DOHH2 (cell line): ENCODE measurements at regions not wholly inside any gene's neighbourhood (a gene's known extent, or its start where the extent isn't known, plus 50 kb on each side); places are given as distances from the start of the nearest gene placed in this dataset.

Experiments used
- H3F3A ChIP-seq: fragments of 200-600 bp; sonication (generic), shearing (Covaris generic); 2 replicates; pipeline ENCODE4 v1.6.0; 2016; ENCODE audit warnings: antibody characterized with exemption, mild to moderate bottlenecking; ENCODE audit not compliant: control insufficient read depth, insufficient read depth
- H3K27ac ChIP-seq: fragments of 200-600 bp; sonication (generic); 2 replicates; pipeline ENCODE4 v1.5.1; 2014; ENCODE audit warnings: low read depth, mild to moderate bottlenecking, low read length, moderate library complexity
- H3K27me3 ChIP-seq: fragments of 200-600 bp; sonication (generic); 2 replicates; pipeline ENCODE4 v1.6.1; 2014; ENCODE audit warnings: mild to moderate bottlenecking, low read length, mixed read lengths; ENCODE audit not compliant: control insufficient read depth
- H3K36me3 ChIP-seq: fragments of 200-600 bp; sonication (generic); 2 replicates; pipeline ENCODE4 v1.6.1; 2014; ENCODE audit warnings: mild to moderate bottlenecking, low read length, moderate library complexity, mixed read lengths; ENCODE audit not compliant: control insufficient read depth
- H3K4me1 ChIP-seq: fragments of 200-600 bp; sonication (generic); 2 replicates; pipeline ENCODE4 v1.6.1; 2014; ENCODE audit warnings: mild to moderate bottlenecking, low read length, mixed read lengths; ENCODE audit not compliant: control insufficient read depth
- H3K4me2 ChIP-seq: fragments of 200-600 bp; sonication (generic); 2 replicates; pipeline ENCODE4 v1.6.0; 2014; ENCODE audit warnings: mild to moderate bottlenecking, low read length, moderate library complexity
- H3K4me3 ChIP-seq: fragments of 200-600 bp; sonication (generic); 2 replicates; pipeline ENCODE4 v1.5.1; 2014; ENCODE audit warnings: mild to moderate bottlenecking, low read length, mixed read lengths
- H3K79me2 ChIP-seq: fragments of 200-600 bp; sonication (generic); 2 replicates; pipeline ENCODE4 v1.6.1; 2014; ENCODE audit warnings: mild to moderate bottlenecking, low read length, mixed read lengths; ENCODE audit not compliant: control insufficient read depth
- H3K9me2 ChIP-seq: fragments of 200-600 bp; sonication (generic); replicated peaks from 2 replicates; pipeline ENCODE4 v1.6.1; 2014; ENCODE audit warnings: mild to moderate bottlenecking, low read length, mixed read lengths; ENCODE audit not compliant: control insufficient read depth
- H3K9me3 ChIP-seq: fragments of 200-600 bp; sonication (generic); 2 replicates; pipeline ENCODE4 v1.6.1; 2014; ENCODE audit warnings: antibody characterized with exemption, low read length, mixed read lengths; ENCODE audit not compliant: control insufficient read depth, insufficient read depth
- H4K20me1 ChIP-seq: fragments of 200-600 bp; sonication (generic); 2 replicates; pipeline ENCODE4 v1.6.0; 2014; ENCODE audit warnings: low read depth, mild to moderate bottlenecking, antibody characterized with exemption, low read length, moderate library complexity; ENCODE audit not compliant: control insufficient read depth, insufficient read depth
- EZH2phosphoT487 ChIP-seq: fragments of 200-600 bp; sonication (generic); IDR thresholded peaks from 2 replicates; pipeline ENCODE4 v1.6.1; 2017; ENCODE audit warnings: borderline replicate concordance, mild to moderate bottlenecking, antibody characterized with exemption, low read length, moderate library complexity, mixed read lengths
- TF ChIP-seq, protein P1 (sequence below): fragments of 200-600 bp; sonication (generic); IDR thresholded peaks from one replicate; pipeline ENCODE4 v1.5.1; 2014; ENCODE audit warnings: antibody characterized with exemption, mild to moderate bottlenecking, low read depth, low read length; ENCODE audit not compliant: poor library complexity, severe bottlenecking

DNA sequence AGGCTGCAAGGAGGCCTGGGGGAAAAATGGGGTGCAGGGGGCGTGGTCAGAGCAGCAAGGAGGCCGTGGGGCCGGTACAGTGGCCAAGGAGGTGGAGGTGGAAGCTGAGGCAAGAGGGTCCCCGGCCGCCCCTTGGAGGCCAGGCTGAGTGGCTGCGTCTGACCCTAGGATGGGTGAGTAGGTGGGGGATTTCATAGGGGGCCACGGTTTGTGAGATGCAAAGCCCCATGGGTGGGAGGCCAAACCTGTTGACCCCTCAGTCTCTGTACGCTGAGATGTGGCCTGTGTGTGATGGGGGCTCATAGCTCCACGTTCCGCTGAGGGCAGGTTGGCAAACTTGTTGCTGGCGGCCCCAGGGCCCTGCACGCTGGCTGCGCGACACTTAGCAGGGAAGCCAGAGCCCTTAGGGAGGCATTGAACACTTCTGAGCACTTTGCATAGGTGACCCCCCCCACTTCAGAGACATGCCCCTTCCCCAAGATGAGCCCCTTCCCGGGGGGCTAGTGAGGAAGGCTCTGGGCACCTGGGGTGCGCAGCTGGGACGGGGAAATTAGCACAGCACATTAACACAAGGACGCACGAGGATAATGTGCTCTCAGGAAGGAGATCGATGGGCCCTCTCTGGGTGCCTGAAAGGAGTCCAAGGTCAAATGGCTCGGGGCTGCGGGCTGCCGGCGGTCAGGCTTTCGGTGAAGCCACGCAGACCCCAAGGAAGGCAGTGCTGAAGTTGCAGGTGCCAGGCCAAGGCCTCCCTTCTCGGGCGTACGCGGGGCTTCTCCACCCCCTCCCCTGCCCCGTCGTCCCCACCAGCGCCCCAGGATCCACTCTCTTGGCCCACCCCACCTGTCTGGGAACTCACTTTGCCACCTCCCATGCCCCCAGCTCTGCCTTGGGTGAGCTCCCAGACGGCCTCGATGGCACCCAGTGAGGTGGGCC is 107.4 kb downstream of the HMX1 start:
- H3K4me3 ChIP-seq, result no peak overlapping the region
- H4K20me1 ChIP-seq, result no peaks in the 10 kb centered on the region
- no peaks in the 10 kb centered on the region for H3K36me3 ChIP-seq
- no peaks in the 10 kb centered on the region for H3K9me2 ChIP-seq
- TF ChIP-seq, protein P1, sequence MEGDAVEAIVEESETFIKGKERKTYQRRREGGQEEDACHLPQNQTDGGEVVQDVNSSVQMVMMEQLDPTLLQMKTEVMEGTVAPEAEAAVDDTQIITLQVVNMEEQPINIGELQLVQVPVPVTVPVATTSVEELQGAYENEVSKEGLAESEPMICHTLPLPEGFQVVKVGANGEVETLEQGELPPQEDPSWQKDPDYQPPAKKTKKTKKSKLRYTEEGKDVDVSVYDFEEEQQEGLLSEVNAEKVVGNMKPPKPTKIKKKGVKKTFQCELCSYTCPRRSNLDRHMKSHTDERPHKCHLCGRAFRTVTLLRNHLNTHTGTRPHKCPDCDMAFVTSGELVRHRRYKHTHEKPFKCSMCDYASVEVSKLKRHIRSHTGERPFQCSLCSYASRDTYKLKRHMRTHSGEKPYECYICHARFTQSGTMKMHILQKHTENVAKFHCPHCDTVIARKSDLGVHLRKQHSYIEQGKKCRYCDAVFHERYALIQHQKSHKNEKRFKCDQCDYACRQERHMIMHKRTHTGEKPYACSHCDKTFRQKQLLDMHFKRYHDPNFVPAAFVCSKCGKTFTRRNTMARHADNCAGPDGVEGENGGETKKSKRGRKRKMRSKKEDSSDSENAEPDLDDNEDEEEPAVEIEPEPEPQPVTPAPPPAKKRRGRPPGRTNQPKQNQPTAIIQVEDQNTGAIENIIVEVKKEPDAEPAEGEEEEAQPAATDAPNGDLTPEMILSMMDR, result no peak
- TF ChIP-seq EZH2phosphoT487, result no peak
- no peak overlapping the region for H3K27ac ChIP-seq
- no peaks in the 10 kb centered on the region for H3K4me1 ChIP-seq
- no peaks in the 10 kb centered on the region for H3K27me3 ChIP-seq
- no peaks in the 10 kb centered on the region for H3K79me2 ChIP-seq
- H3K4me2 ChIP-seq, result no peak overlapping the region
- H3F3A ChIP-seq, result no peaks in the 10 kb centered on the region
- H3K9me3 ChIP-seq, result no peaks in the 10 kb centered on the region

DNA sequence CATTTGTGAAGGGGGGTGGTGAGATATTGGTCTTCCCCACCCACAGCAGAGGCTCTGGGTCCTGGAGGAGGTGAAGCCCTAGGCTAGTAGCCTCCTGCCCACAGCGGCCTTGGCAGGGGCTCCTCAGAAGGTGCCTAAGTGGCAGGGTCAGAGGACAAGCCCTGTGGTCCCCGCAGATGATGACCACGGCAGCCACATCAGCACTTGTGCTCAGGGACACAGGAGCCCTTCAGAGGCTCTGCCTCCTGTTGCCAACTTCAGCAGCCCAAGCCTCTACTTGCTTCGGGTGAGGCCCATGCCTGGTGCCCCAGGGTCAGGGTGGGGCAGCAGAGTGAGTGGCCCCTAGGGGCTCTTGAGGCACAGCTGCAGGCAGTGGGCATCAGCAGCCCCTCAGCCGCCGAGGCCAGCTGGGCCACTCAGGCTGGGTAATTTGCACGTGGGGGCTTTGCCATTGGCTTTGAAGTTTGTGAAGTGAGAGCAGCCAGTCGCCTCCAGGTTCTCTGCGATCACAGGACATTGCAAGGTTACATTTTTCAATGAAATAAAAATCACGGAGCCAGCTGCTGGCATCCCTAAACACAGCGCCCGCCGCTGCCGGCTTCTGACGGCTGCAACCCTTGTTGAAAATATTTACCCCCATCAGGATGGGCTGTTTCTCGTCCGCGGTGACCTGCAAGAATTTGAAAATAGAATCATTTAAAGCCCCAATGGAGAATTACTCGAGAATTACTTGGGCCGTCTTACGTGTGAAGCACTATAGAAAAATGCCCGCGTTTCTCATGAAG is 108.5 kb downstream of the HMX1 start:
- Histone ChIP-seq H4K20me1 (no peaks in the 10 kb centered on the region), H3K4me2 (no peak overlapping the region), H3K9me2 (no peaks in the 10 kb centered on the region), H3K9me3 (no peaks in the 10 kb centered on the region), H3K4me3 (no peak overlapping the region), H3K79me2 (no peaks in the 10 kb centered on the region), H3K27ac (no peak overlapping the region), H3K4me1 (no peaks in the 10 kb centered on the region), H3K27me3 (no peaks in the 10 kb centered on the region), H3K36me3 (no peaks in the 10 kb centered on the region), H3F3A (no peaks in the 10 kb centered on the region)
- TF ChIP-seq EZH2phosphoT487, result no peak
- TF ChIP-seq, protein P1, result no peak

DNA sequence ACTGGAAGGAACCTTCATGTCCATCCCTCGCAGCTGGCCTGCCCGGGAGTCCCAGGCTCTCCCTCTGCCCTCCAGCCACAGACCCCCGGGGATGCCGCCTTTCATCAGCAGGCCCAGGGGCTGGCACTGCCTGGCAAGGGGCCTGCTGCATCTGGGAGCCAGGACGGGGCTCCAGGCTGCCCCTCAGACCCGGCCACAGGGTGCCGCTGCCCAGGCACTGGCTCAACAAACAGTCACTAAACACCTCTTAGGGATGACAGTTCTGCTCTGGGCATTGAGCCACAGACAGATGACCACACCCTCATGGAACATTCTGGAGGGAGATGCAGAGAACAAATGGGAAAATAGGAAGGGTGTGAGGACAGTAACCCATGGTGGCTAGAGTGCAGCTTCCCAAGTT is 109.3 kb downstream of the HMX1 start:
- Histone ChIP-seq H3K79me2 (no peaks in the 10 kb centered on the region), H3K9me3 (no peaks in the 10 kb centered on the region), H4K20me1 (no peaks in the 10 kb centered on the region), H3K9me2 (no peaks in the 10 kb centered on the region), H3K4me2 (no peak overlapping the region), H3K4me3 (no peak overlapping the region), H3K27me3 (no peaks in the 10 kb centered on the region), H3K4me1 (no peaks in the 10 kb centered on the region), H3F3A (no peaks in the 10 kb centered on the region), H3K27ac (no peak overlapping the region), H3K36me3 (no peaks in the 10 kb centered on the region)
- TF ChIP-seq, protein P1, result no peak
- TF ChIP-seq EZH2phosphoT487, result no peak
